HUDEP-2 (cell line): ENCODE measurements at regions not wholly inside any gene's neighbourhood (a gene's known extent, or its start where the extent isn't known, plus 50 kb on each side); places are given as distances from the start of the nearest gene placed in this dataset.

Experiments used
- DNase-seq, 76 experiments: peaks; one replicate each; lab custom pipeline; 2025; ENCODE audit not compliant: unreplicated experiment in 76 of 76; lab: John Stamatoyannopoulos, UW

DNA sequence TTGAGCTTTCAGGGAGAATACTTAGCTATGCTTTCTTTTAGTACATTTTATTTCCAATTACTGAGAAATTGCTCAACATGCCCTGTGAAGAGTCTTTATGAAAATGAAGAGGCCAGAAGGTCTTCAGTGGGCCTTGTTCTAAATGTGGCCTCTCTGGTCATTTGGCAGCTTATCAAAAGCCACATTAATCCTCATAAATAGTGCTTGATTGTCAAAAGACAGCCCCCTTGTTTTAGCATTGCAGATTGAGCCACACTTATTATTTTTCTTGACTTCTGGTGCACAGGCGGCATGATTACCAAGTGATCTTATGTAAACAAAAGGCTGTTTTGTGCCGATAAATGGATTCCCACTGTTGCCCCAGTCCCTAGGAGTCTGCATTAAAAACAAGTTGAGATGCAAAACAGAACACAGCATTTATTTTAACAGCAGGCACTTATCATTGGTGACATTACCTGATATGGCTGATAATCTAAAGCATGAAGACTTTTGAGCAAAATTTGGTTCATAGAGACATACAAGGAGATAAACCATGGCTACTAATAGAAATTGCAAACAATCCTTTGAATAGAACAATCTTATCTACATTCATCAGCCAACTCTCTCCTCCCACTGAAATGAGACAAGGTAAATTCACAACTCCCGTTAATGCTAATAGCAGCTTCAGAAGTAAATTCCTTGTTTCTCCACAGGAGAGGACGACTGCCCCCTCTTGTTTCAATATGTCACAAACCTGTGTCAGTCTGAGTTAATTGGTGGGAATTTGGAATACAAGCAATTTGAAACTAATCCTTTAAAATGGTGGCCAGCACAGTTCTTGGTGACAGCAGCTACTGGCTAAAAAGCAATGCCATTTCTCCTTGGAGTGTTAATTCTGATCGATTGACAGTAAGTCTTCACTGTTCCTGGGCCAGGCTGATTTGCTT lies 194.3 kb downstream of the NSUN3 start:
- no peak for DNase-seq

DNA sequence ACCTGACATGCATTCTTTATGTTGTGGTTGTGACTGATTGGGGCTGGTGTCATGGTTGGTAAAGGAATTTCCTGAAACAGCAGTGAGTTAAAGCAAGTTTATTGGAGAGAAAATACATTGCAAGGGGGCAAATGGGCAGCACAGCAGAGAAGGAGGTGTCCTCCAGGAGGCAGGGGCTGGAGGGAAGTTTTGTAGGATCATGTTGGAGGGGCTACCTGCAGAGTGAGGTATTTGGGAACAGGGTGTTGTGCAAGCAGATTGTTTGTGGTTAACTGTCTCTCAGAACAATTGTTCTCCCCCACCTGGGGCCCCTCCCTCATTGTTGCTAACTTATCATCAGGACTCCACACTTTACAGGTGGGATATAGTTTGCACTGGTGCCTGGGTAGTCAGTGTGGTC lies 196.0 kb downstream of the NSUN3 start:
- no peak for DNase-seq

- no peak for DNase-seq
These were observed 196.4 kb downstream of the NSUN3 start for GRCh38 chr3:94259291-94259690.

- no peak for DNase-seq
These were observed 206.9 kb downstream of the NSUN3 start for GRCh38 chr3:94269763-94270162.

DNA sequence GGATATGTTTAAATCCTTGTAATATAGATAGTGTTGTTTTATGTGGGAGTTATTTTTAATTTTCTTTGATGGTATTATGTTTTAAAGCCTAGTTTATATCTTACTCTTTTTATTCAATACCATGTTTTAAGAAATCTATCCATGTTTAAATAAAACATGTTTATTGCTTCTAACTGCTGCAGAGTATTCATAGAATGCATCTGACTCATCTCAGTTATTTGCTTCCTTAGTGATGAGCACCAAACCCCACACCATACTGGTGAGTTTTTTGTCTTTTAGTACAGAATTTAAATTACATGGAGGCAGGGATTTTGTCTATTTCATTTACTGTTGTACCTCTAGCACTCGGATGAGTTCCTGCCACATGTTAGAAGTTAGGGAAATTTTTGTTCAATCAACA lies 209.2 kb downstream of the NSUN3 start:
- no peak for DNase-seq

DNA sequence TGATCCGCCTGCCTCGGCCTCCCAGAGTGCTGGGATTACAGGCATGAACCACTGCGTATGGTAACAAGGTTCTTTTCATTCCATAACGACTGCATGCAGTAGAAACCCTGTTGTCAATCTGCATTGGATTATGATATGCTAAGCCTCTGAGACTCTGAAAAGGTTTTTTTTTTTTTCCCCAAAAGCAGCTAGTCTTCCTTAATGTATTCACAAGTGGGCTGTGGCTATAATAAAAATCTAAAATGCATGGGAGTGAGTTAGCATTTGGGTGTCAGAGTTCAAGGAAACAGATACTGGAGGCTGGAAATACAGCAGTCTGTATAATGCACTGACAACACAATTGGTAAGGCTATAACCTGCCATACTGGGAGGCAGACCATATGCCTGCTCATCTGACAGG lies 218.1 kb downstream of the NSUN3 start:
- DNase-seq = no peak

GRCh38 chr3:94285872-94286271 lies 223.0 kb downstream of the NSUN3 start:
- no peak for DNase-seq

DNA sequence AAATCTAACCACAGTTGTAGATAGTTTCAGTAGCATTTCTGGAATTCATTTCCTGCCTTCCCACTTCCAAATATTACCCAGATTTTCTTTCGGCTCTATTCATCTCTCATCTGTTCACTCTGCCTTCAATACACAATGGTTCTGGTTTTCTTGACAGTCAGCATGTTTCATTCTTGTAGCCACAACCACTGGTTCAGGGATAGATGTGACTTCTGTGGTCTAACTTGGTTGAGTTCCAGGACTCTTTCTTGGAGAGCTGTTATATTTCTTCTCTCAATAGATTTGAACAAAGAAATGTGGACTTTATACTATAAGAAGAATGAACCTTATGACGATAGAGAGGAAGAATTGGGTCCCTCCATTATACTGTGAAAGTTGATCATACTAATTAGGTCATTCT lies 228.8 kb downstream of the NSUN3 start:
- DNase-seq = no peak

- no peak for DNase-seq
These were observed 229.3 kb downstream of the NSUN3 start for GRCh38 chr3:94292151-94292550.

- DNase-seq = no peak
These were observed 230.9 kb downstream of the NSUN3 start for GRCh38 chr3:94293793-94294195.

GRCh38 chr3:94294806-94295205 lies 231.9 kb downstream of the NSUN3 start:
- no peak for DNase-seq

- DNase-seq = no peak
These were observed 236.9 kb downstream of the NSUN3 start for GRCh38 chr3:94299716-94300115.

- no peak for DNase-seq
These were observed 238.5 kb downstream of the NSUN3 start for GRCh38 chr3:94301366-94301765.

DNA sequence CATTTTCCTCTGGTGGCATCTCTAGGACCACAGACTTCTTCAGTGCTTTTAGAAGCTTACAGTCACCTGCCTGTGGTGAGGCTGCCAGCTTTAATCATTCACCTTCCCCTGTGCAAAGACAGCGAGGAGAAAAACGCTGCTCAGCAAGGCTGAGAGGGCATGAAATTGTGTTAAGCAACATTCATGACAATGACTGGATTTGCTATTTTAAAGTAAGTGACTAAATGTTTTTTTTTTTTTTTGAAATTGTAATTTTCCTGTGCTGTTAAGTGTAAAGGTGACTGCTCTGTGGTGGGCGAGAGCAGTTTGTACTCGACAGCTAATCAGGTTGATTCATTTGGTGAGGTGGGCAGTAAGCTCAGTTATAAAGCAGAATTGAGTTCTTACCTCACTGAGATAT lies 240.4 kb downstream of the NSUN3 start:
- DNase-seq = no peak

GRCh38 chr3:94303897-94304296 lies 241.0 kb downstream of the NSUN3 start:
- DNase-seq = no peak

- no peak for DNase-seq
These were observed 242.1 kb downstream of the NSUN3 start for GRCh38 chr3:94304954-94305353.

GRCh38 chr3:94305835-94306611 lies 243.2 kb downstream of the NSUN3 start:
- DNase-seq = no peak

- no peak for DNase-seq
These were observed 244.7 kb downstream of the NSUN3 start for GRCh38 chr3:94307588-94307987.

- DNase-seq = no peak
These were observed 245.9 kb downstream of the NSUN3 start for GRCh38 chr3:94308767-94309166.

GRCh38 chr3:94310341-94311135 lies 247.7 kb downstream of the NSUN3 start:
- no peak for DNase-seq

DNA sequence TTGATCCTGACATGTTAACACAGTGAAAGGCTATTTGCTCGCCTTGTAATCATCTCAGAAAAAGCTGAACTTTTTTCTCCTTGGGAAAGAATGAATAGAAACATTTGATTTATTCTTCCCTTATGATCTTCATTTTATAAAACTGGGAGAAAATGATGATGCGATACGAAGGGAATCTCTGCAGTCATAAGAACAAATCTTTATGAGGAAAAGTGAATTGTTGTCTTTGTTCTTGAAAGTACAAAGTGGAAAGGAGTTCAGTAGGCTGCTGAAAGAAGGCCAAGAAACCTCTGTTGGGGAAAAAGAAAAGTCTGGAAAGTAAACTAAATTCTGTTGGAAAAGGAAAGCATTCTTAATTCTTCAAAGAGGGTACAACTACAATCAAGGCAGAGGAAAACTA lies 248.8 kb downstream of the NSUN3 start:
- DNase-seq = no peak
